ENCODE measurements at regions not wholly inside any gene's neighbourhood (a gene's known extent, or its start where the extent isn't known, plus 50 kb on each side); places are given as distances from the start of the nearest gene placed in this dataset.
"Not testable (repeated sequence)": the region's sequence is repeated elsewhere in the genome, so short reads cannot be mapped to it uniquely, and the experiment has no call there.

- H3K9me3 ChIP-seq (replicated peaks; ENCODE audit: low read length), result no peaks in the 10 kb centered on the region
- no peak overlapping the region for H3K4me2 ChIP-seq (ENCODE audit: low read length)
- H3K36me3 ChIP-seq (ENCODE audit: insufficient read depth, low read length), result no peaks in the 10 kb centered on the region
- H3K4me3 ChIP-seq (ENCODE audit: low read length), result no peak overlapping the region
- no peak overlapping the region for H3K9ac ChIP-seq (ENCODE audit: low read depth, low read length)
- no peaks in the 10 kb centered on the region for H3K4me1 ChIP-seq (ENCODE audit: control insufficient read depth, insufficient read depth, low read length)
- H3K27me3 ChIP-seq (ENCODE audit: control insufficient read depth, insufficient read depth, low read length), result no peaks in the 10 kb centered on the region
Measured at GRCh38 chr6:151179321-151179720, 60.4 kb upstream of the AKAP12 start.

GRCh38 chr6:151180330-151181048 lies 59.3 kb upstream of the AKAP12 start:
- H3K36me3 ChIP-seq (ENCODE audit: insufficient read depth, low read length), result no peaks in the 10 kb centered on the region
- no peak overlapping the region for H3K4me2 ChIP-seq (ENCODE audit: low read length)
- no peaks in the 10 kb centered on the region for H3K9me3 ChIP-seq (replicated peaks; ENCODE audit: low read length)

GRCh38 chr6:151181706-151182363 lies 57.9 kb upstream of the AKAP12 start:
- Histone ChIP-seq H3K4me2 (ENCODE audit: low read length) (no peak overlapping the region), H3K4me3 (ENCODE audit: low read length) (no peak overlapping the region), H3K36me3 (ENCODE audit: insufficient read depth, low read length) (no peaks in the 10 kb centered on the region), H3K4me1 (ENCODE audit: control insufficient read depth, insufficient read depth, low read length) (no peaks in the 10 kb centered on the region), H3K9me3 (replicated peaks; ENCODE audit: low read length) (no peaks in the 10 kb centered on the region), H3K9ac (ENCODE audit: low read depth, low read length) (no peak overlapping the region), H3K27me3 (ENCODE audit: control insufficient read depth, insufficient read depth, low read length) (no peaks in the 10 kb centered on the region)

More at GRCh38 chr6:151180330-151181048, 59.3 kb upstream of the AKAP12 start:
- Histone ChIP-seq H3K27me3 (ENCODE audit: control insufficient read depth, insufficient read depth, low read length) (no peaks in the 10 kb centered on the region), H3K4me3 (ENCODE audit: low read length) (no peak overlapping the region), H3K9ac (ENCODE audit: low read depth, low read length) (no peak overlapping the region), H3K4me1 (ENCODE audit: control insufficient read depth, insufficient read depth, low read length) (no peaks in the 10 kb centered on the region)

- not testable (repeated sequence) for H3K4me1 ChIP-seq (ENCODE audit: control insufficient read depth, insufficient read depth, low read length); H3K9ac ChIP-seq (ENCODE audit: low read depth, low read length); H3K9me3 ChIP-seq (replicated peaks; ENCODE audit: low read length); H3K4me3 ChIP-seq (ENCODE audit: low read length); H3K36me3 ChIP-seq (ENCODE audit: insufficient read depth, low read length); H3K4me2 ChIP-seq (ENCODE audit: low read length); H3K27me3 ChIP-seq (ENCODE audit: control insufficient read depth, insufficient read depth, low read length)
Measured at GRCh38 chr6:151182958-151183357, 56.8 kb upstream of the AKAP12 start.

- H3K9me3 ChIP-seq (replicated peaks; ENCODE audit: low read length), result no peaks in the 10 kb centered on the region
- H3K4me2 ChIP-seq (ENCODE audit: low read length), result no peak overlapping the region
- H3K9ac ChIP-seq (ENCODE audit: low read depth, low read length), result no peak overlapping the region
- H3K4me1 ChIP-seq (ENCODE audit: control insufficient read depth, insufficient read depth, low read length), result no peaks in the 10 kb centered on the region
- no peaks in the 10 kb centered on the region for H3K27me3 ChIP-seq (ENCODE audit: control insufficient read depth, insufficient read depth, low read length)
- H3K4me3 ChIP-seq (ENCODE audit: low read length), result no peak overlapping the region
- no peaks in the 10 kb centered on the region for H3K36me3 ChIP-seq (ENCODE audit: insufficient read depth, low read length)
Measured at GRCh38 chr6:151185148-151185547, 54.6 kb upstream of the AKAP12 start.

- H3K4me1 ChIP-seq (ENCODE audit: control insufficient read depth, insufficient read depth, low read length), result no peaks in the 10 kb centered on the region
- H3K27me3 ChIP-seq (ENCODE audit: control insufficient read depth, insufficient read depth, low read length), result no peaks in the 10 kb centered on the region
- H3K4me2 ChIP-seq (ENCODE audit: low read length), result no peak overlapping the region
- H3K9me3 ChIP-seq (replicated peaks; ENCODE audit: low read length), result no peaks in the 10 kb centered on the region
- H3K4me3 ChIP-seq (ENCODE audit: low read length), result no peak overlapping the region
- no peak overlapping the region for H3K9ac ChIP-seq (ENCODE audit: low read depth, low read length)
- H3K36me3 ChIP-seq (ENCODE audit: insufficient read depth, low read length), result no peaks in the 10 kb centered on the region
Measured at GRCh38 chr6:151186306-151186705, 53.5 kb upstream of the AKAP12 start.

- Histone ChIP-seq H3K4me3 (ENCODE audit: low read length) (no peak overlapping the region), H3K4me1 (ENCODE audit: control insufficient read depth, insufficient read depth, low read length) (no peaks in the 10 kb centered on the region), H3K36me3 (ENCODE audit: insufficient read depth, low read length) (no peaks in the 10 kb centered on the region), H3K9me3 (replicated peaks; ENCODE audit: low read length) (no peaks in the 10 kb centered on the region), H3K27me3 (ENCODE audit: control insufficient read depth, insufficient read depth, low read length) (no peaks in the 10 kb centered on the region), H3K9ac (ENCODE audit: low read depth, low read length) (no peak overlapping the region), H3K4me2 (ENCODE audit: low read length) (no peak overlapping the region)
Measured at GRCh38 chr6:151186804-151187330, 52.9 kb upstream of the AKAP12 start.
